ENCODE measurements at regions not wholly inside any gene's neighbourhood (a gene's known extent, or its start where the extent isn't known, plus 50 kb on each side); places are given as distances from the start of the nearest gene placed in this dataset.
"Not testable (repeated sequence)": the region's sequence is repeated elsewhere in the genome, so short reads cannot be mapped to it uniquely, and the experiment has no call there.

DNA sequence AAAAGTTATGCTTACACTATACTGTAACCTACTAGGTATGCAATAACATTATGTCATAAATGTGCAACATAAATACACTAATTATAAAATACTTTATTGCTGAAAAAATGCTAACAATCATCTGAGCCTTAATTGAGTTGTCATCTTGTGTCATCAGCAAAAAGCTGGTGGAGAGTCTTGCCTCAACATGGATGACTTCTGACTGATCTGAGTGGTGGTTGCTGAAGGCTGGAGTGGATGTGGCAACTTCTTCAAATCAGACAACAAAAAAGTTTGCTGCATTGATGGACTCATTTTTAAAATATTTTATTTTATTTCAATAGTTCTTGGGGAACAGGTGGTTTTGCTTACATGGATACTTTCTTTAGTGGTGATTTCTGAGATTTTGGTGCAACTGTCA is 93.9 kb upstream of the AMN1 start:
- DNase-seq (ENCODE audit: low read depth in 2 of 3, low spot score in 1 of 3): no peak

GRCh38 chr12:31821484-31821883 is 92.7 kb upstream of the AMN1 start:
- no peak for DNase-seq (ENCODE audit: low read depth in 2 of 3, low spot score in 1 of 3)

DNA sequence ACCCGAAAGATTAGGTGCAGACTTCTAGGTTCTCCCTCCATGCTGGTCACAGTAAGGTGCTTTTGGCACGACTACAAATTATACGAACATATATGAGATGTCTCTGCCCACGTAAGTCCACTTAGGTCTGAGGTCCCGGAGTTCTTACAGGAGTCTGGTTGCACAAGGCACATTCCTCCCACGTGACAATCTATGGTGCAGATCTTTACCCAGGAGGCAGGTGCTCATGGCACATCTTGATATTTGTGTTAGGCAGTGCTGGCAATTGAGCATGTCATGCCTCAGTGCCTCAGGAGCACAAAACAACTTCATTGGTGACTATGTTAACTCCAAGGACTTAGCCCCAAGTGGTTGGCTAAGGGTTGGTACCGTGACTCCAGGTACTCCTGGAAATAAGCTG is 92.0 kb upstream of the AMN1 start:
- DNase-seq (ENCODE audit: low read depth in 2 of 3, low spot score in 1 of 3): no peak

DNA sequence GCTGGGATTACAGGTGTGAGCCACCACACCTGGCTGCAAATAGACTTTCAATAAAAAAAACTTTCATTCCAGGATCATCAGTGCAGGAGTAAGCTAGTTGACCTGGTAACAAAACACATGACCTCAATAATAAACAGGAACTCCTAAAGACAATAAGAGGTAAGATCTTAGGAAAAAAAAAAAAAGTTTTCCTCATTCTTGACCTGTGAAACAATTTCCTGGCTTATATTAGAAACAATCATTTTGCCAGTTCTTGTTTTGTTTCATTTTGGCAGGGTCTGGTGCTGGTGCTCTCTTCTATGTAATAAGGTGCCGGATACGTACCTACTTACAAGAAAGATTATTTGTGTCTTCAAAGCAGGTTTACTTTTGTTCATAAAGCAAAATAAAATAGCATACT is 90.6 kb upstream of the AMN1 start:
- no peak for DNase-seq (ENCODE audit: low read depth in 2 of 3, low spot score in 1 of 3)

DNA sequence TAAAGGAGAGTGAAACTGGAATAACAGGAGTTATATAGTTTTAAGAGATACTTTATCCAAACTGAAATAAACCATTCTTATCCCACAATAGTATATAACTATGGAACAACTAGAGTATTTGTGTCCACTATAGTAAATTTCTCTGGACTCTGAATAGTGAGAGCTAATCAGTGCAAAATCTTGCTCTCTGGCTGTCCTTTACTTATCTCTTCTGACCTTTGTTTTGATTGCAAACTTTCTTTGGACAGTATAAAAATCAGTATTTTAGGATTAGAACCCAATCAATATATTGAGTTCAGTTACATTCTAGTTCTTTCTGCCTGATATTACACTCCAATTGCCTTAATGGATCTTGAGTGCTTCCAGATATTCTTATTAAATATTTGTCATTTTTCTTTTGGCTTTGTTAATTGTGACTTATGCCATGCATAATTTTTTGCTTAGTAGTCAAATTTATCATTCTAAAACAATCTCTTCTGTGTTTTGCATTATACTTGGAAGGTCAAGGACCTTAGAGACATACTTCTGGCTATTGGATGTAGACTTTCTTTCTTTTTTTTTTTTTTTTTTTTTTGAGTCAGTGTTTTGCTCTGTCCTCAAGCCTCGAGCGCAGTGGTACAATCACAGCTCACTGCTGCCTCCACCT is 89.9 kb upstream of the AMN1 start:
- DNase-seq (ENCODE audit: low read depth in 2 of 3, low spot score in 1 of 3): no peak

GRCh38 chr12:31817120-31817519 is 88.3 kb upstream of the AMN1 start:
- DNase-seq (ENCODE audit: low read depth in 2 of 3, low spot score in 1 of 3): no peak

GRCh38 chr12:31815096-31815495 is 86.3 kb upstream of the AMN1 start:
- DNase-seq (ENCODE audit: low read depth in 2 of 3, low spot score in 1 of 3): no peak

DNA sequence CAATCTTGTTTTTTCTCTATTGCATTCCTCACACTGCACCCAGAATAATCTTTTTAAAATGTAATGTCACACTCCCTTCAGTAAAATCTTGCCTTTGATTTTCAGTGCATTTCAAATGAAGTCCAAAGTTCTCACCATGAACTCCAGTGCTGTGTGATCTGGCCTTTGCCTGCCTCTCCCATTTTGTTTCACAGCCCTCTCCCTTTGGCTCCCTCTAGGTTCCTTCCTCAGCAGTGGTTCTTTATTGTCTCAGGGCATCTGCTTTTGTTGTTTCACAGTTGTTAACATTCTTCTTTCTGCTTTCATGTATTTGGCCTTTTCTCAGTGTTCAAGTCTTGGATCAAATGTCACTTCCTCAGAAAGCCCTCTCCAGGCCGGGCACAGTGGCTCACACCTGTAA is 84.5 kb upstream of the AMN1 start:
- no peak for DNase-seq (ENCODE audit: low read depth in 2 of 3, low spot score in 1 of 3)

- DNase-seq (ENCODE audit: low read depth in 2 of 3, low spot score in 1 of 3): no peak
Measured at GRCh38 chr12:31807773-31808097, 78.9 kb upstream of the AMN1 start.

DNA sequence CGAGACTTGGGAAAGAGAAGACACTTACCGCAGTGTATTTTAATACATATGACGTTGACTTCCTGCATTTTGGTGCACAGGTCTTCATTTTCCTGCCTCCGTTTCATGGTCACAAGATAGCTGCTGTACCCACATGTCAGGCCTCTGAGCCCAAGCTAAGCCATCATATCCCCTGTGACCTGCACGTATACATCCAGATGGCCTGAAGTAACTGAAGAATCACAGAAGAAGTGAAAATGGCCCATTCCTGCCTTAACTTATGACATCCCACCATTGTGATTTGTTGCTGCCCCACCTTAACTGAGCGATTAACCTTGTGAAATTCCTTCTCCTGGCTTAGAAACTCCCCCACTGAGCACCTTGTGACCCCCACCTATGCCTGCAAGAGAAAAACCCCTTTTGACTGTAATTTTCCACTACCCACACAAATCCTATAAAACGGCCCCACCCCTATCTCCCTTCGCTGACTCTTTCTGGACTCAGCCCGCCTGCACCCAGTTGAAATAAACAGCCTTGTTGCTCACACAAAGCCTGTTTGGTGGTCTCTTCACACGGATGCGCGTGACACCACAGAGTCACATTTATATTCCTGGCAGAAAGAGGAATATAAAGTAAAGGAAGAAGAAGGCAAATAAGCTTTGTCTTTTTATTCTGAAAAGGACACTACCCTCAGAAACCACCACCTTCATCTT is 78.4 kb upstream of the AMN1 start:
- not testable (repeated sequence) for DNase-seq (ENCODE audit: low read depth in 2 of 3, low spot score in 1 of 3)

DNA sequence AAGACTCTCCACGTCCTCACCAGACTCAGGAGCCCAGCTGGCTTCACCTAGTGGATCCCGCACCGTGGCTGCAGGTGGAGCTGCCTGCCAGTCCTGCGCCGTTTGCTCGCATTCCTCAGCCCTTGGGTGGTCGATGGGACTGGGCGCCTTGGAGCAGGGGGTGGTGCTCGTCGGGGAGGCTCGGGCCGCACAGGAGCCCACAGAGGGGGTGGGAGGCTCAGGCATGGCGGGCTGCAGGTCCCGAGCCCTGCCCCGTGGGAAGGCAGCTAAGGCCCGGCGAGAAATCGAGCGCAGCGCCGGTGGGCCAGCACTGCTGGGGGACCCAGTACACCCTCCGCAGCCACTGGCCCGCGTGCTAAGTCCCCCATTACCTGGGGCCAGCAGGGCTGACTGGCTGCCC is 76.9 kb upstream of the AMN1 start:
- not testable (repeated sequence) for DNase-seq (ENCODE audit: low read depth in 2 of 3, low spot score in 1 of 3)

GRCh38 chr12:31804707-31805106 is 75.9 kb upstream of the AMN1 start:
- not testable (repeated sequence) for DNase-seq (ENCODE audit: low read depth in 2 of 3, low spot score in 1 of 3)

GRCh38 chr12:31804185-31804504 is 75.3 kb upstream of the AMN1 start:
- no peak for DNase-seq (ENCODE audit: low read depth in 2 of 3, low spot score in 1 of 3)

GRCh38 chr12:31803306-31804184 is 74.7 kb upstream of the AMN1 start:
- no peak for DNase-seq (ENCODE audit: low read depth in 2 of 3, low spot score in 1 of 3)

DNA sequence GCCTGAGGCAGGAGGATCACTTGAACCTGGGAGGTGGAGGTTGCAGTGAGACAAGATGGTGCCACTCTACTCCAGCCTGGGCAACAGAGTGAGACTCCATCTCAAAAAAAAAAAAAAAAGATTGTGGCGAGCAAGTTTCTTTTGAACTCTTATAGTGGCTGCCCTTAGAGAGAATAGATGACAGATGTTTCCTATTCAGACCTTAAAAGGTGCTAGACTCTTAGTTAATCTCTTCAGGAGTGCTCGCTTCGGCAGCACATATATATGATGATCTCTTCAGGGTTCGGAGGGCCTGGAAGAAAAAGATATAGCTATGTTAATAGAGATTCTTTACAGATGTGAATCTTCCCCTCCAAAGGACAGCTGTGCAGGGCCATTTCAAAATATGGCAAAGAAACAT is 73.1 kb upstream of the AMN1 start:
- DNase-seq (ENCODE audit: low read depth in 2 of 3, low spot score in 1 of 3): no peak

GRCh38 chr12:31797230-31797872 is 68.5 kb upstream of the AMN1 start:
- DNase-seq (ENCODE audit: low read depth in 2 of 3, low spot score in 1 of 3): no peak

- no peak for DNase-seq (ENCODE audit: low read depth in 2 of 3, low spot score in 1 of 3)
Measured at GRCh38 chr12:31796270-31796951, 67.6 kb upstream of the AMN1 start.

GRCh38 chr12:31794745-31795144 is 65.9 kb upstream of the AMN1 start:
- DNase-seq (ENCODE audit: low read depth in 2 of 3, low spot score in 1 of 3): no peak

DNA sequence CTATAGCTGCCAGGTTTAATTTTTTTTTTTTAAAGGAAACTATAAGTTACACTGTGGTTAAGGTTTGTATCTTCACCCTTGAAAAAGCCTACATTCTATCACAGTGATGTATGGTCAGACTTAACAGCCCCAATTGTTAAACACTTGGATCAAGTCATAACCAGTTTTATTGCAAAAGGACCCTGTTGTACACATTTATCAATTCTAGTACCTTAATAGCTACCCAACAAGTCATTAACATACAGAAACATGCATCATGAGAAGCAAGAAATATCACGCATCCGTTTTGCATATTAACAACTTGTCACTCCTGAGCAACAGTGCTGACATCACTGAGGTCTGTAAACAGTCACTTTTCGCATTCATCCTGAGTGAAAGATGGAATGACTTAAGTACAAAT is 62.4 kb upstream of the AMN1 start:
- not testable (repeated sequence) for DNase-seq (ENCODE audit: low read depth in 2 of 3, low spot score in 1 of 3)

DNA sequence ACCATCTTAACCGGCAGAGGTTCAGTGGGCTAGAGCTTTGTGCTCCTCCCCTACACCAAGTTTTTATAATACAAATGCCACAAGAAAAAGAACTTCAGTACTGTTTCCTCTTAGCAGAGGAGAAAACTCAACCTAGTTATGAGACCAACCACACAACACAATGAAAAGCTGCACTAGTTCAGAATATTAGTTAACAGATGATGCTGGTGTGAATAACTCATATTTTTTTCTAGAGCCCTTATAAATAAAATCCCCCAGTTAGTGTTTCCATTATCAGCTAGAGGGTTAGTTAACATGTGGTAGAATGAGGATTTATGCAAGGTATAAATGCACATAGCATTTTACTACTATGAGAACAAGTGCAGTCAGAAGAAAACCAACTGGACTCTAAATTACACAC is 61.9 kb upstream of the AMN1 start:
- DNase-seq (ENCODE audit: low read depth in 2 of 3, low spot score in 1 of 3): no peak

- DNase-seq (ENCODE audit: low read depth in 2 of 3, low spot score in 1 of 3): no peak
Measured at GRCh38 chr12:31785318-31785717, 56.5 kb upstream of the AMN1 start.

Measured in stimulated activated CD4-positive, alpha-beta T cell treated with anti-CD3 and anti-CD28 coated beads, Interleukin-12 subunit alpha, Interleukin-12 subunit beta, amount 100 ng/mL, for 48 hours (primary cell).